GM23338 (cell line): ENCODE measurements at regions not wholly inside any gene's neighbourhood (a gene's known extent, or its start where the extent isn't known, plus 50 kb on each side); places are given as distances from the start of the nearest gene placed in this dataset.

Experiments
- ATAC-seq: fragments of 200-7000 bp; cut with Tn5 transposase; 3 replicates; pipeline ENCODE4 v1.9.1; 2020
- DNase-seq: peaks from one replicate; pipeline ENCODE4 v3.0.0-alpha.2; 2015; ENCODE audit warnings: low spot score
- H2AFZ ChIP-seq: fragments of 200-600 bp; sonication (generic); 2 replicates; pipeline ENCODE4 v1.8.0; 2016; ENCODE audit warnings: antibody characterized with exemption, mild to moderate bottlenecking, moderate library complexity
- H3F3A ChIP-seq: fragments of 200-600 bp; sonication (generic); replicated peaks from 2 replicates; pipeline ENCODE4 v1.8.0; 2017; ENCODE audit warnings: antibody characterized with exemption, mixed run types, low read depth
- H3K27ac ChIP-seq: fragments of 200-600 bp; sonication (generic); 2 replicates; pipeline ENCODE4 v1.6.1; 2016; ENCODE audit warnings: low read depth
- H3K27me3 ChIP-seq: fragments of 200-600 bp; sonication (generic); 2 replicates; pipeline ENCODE4 v1.8.0; 2016; ENCODE audit warnings: mild to moderate bottlenecking, mixed run types, moderate library complexity; ENCODE audit not compliant: insufficient read depth
- H3K36me3 ChIP-seq: fragments of 200-600 bp; sonication (generic); 2 replicates; pipeline ENCODE4 v1.8.0; 2016; ENCODE audit warnings: mild to moderate bottlenecking; ENCODE audit not compliant: insufficient read depth
- H3K4me1 ChIP-seq: fragments of 200-600 bp; sonication (generic); 2 replicates; pipeline ENCODE4 v1.8.0; 2016; ENCODE audit warnings: mild to moderate bottlenecking, moderate library complexity; ENCODE audit not compliant: insufficient read depth
- H3K4me2 ChIP-seq: fragments of 200-600 bp; sonication (generic); 2 replicates; pipeline ENCODE4 v1.7.1; 2017; ENCODE audit warnings: mixed run types
- H3K4me3 ChIP-seq: fragments of 200-600 bp; sonication (generic); 2 replicates; pipeline ENCODE4 v1.6.1; 2016; ENCODE audit warnings: mixed run types
- H3K79me2 ChIP-seq: fragments of 200-600 bp; sonication (generic); replicated peaks from 2 replicates; pipeline ENCODE4 v1.8.0; 2017; ENCODE audit warnings: mild to moderate bottlenecking; ENCODE audit not compliant: insufficient read depth
- H3K9me2 ChIP-seq: fragments of 200-600 bp; sonication (generic); 2 replicates; pipeline ENCODE4 v1.8.0; 2017; ENCODE audit not compliant: insufficient read depth
- H4K20me1 ChIP-seq: fragments of 200-600 bp; sonication (generic); replicated peaks from 2 replicates; pipeline ENCODE4 v1.8.0; 2017; ENCODE audit warnings: mild to moderate bottlenecking; ENCODE audit not compliant: insufficient read depth
- H3K27ac Mint-ChIP-seq: 2 replicates; pipeline ENCODE4 v1.8.0; 2020; ENCODE audit warnings: inconsistent platforms, mild to moderate bottlenecking, moderate library complexity, mixed read lengths
- H3K27me3 Mint-ChIP-seq: 3 replicates; pipeline ENCODE4 v1.8.0; 2022; ENCODE audit warnings: low read depth, mild to moderate bottlenecking, moderate library complexity, mixed read lengths, inconsistent platforms; ENCODE audit not compliant: insufficient read depth, poor library complexity
- H3K36me3 Mint-ChIP-seq: 3 replicates; pipeline ENCODE4 v1.8.0; 2021; ENCODE audit warnings: low read depth, mild to moderate bottlenecking, inconsistent platforms, moderate library complexity, mixed read lengths
- H3K4me1 Mint-ChIP-seq: 3 replicates; pipeline ENCODE4 v1.8.0; 2020; ENCODE audit warnings: mild to moderate bottlenecking, inconsistent platforms, mixed read lengths
- H3K4me3 Mint-ChIP-seq: 3 replicates; pipeline ENCODE4 v1.8.0; 2021; ENCODE audit warnings: moderate library complexity, mild to moderate bottlenecking, inconsistent platforms, mixed read lengths
- H3K9me3 Mint-ChIP-seq: 3 replicates; pipeline ENCODE4 v1.8.0; 2020; ENCODE audit warnings: moderate library complexity, mild to moderate bottlenecking, inconsistent platforms, mixed read lengths
- CREB1 ChIP-seq: fragments of 250-450 bp; sonication (Bioruptor Pico); IDR thresholded peaks from 2 replicates; pipeline ENCODE4 v1.5.0; 2020; ENCODE audit warnings: low read depth, mild to moderate bottlenecking, moderate library complexity
- CTCF ChIP-seq, 2 experiments: fragments of 200-600 bp in 1 of 2; sonication (generic) in 1 of 2; conservative IDR thresholded peaks; 2 replicates each; pipeline versions ENCODE4 v1.5.1 to v1.6.1; 2016 to 2017; ENCODE audit warnings: antibody characterized with exemption in 2 of 2, low read depth in 2 of 2, mild to moderate bottlenecking in 2 of 2, moderate library complexity in 1 of 2
- ETS1 ChIP-seq: IDR thresholded peaks from 2 replicates; pipeline ENCODE4 v1.6.1; 2016; ENCODE audit warnings: antibody characterized with exemption
- EZH2 ChIP-seq: fragments of 200-600 bp; sonication (generic); IDR thresholded peaks from one replicate; pipeline ENCODE4 v1.8.0; 2017; ENCODE audit warnings: antibody characterized with exemption, mild to moderate bottlenecking, low read depth; ENCODE audit not compliant: unreplicated experiment
- EZH2phosphoT487 ChIP-seq: fragments of 200-600 bp; sonication (generic); IDR thresholded peaks from one replicate; pipeline ENCODE4 v1.8.1; 2018; ENCODE audit warnings: antibody characterized with exemption; ENCODE audit not compliant: unreplicated experiment
- JUNB ChIP-seq: IDR thresholded peaks from one replicate; pipeline ENCODE4 v1.6.1; 2016; ENCODE audit warnings: antibody characterized with exemption; ENCODE audit not compliant: unreplicated experiment
- NANOG ChIP-seq: IDR thresholded peaks from 2 replicates; pipeline ENCODE4 v1.6.1; 2016; ENCODE audit warnings: antibody characterized with exemption, borderline replicate concordance
- POLR2AphosphoS5 ChIP-seq: IDR thresholded peaks from 2 replicates; pipeline ENCODE4 v1.6.1; 2016; ENCODE audit warnings: antibody characterized with exemption, low read depth
- REST ChIP-seq: IDR thresholded peaks from one replicate; pipeline ENCODE4 v1.6.1; 2018; ENCODE audit warnings: antibody characterized with exemption; ENCODE audit not compliant: unreplicated experiment
- STAT1 ChIP-seq: IDR thresholded peaks from one replicate; pipeline ENCODE4 v1.6.1; 2016; ENCODE audit warnings: antibody characterized with exemption; ENCODE audit not compliant: unreplicated experiment
- ZNF114 ChIP-seq: fragments of 250-450 bp; sonication (Bioruptor Pico); IDR thresholded peaks from 2 replicates; pipeline ENCODE4 v1.5.0; 2020; ENCODE audit warnings: mild to moderate bottlenecking, moderate library complexity
- ZNF331 ChIP-seq: fragments of 250-450 bp; sonication (Bioruptor Pico); IDR thresholded peaks from 2 replicates; pipeline ENCODE4 v1.5.0; 2020; ENCODE audit warnings: low read depth, mild to moderate bottlenecking, moderate library complexity

- H3F3A ChIP-seq = no peaks in the 10 kb centered on the region
- H3K4me2 ChIP-seq = no peak overlapping the region
- peaks cover 4% of the 10 kb centered on the region; the same call in 1 of the 2 replicates for H3K9me2 ChIP-seq
- H3K27me3 ChIP-seq = no peaks in the 10 kb centered on the region
- H3K79me2 ChIP-seq = no peaks in the 10 kb centered on the region
- H2AFZ ChIP-seq = no peak overlapping the region
- Mint-ChIP-seq H3K27ac (no peak overlapping the region), H3K4me3 (no peak overlapping the region), H3K36me3 (no peaks in the 10 kb centered on the region), H3K27me3 (no peaks in the 10 kb centered on the region), H3K9me3 (no peaks in the 10 kb centered on the region; the same call in 2 of the 3 replicates), H3K4me1 (peaks cover 16% of the 10 kb centered on the region)
- H3K4me3 ChIP-seq = no peak overlapping the region
- H4K20me1 ChIP-seq = no peaks in the 10 kb centered on the region
- no peaks in the 10 kb centered on the region for H3K36me3 ChIP-seq
- peaks cover 20% of the 10 kb centered on the region for H3K4me1 ChIP-seq
- ATAC-seq (no peak), DNase-seq (no peak)
- H3K27ac ChIP-seq = no peak overlapping the region
- no peak for TF ChIP-seq ZNF114 (CRISPR knock-in tag)
- TF ChIP-seq CREB1 = no peak
- TF ChIP-seq REST = no peak
- TF ChIP-seq STAT1 = no peak
- no peak for TF ChIP-seq EZH2
- TF ChIP-seq JUNB = no peak
- no peak for TF ChIP-seq EZH2phosphoT487
Observed at GRCh38 chr2:12253167-12253778, 463.5 kb upstream of the TRIB2 start.

- ATAC-seq = no peak
- no peak overlapping the region for H3K4me2 ChIP-seq
- H3K9me3 Mint-ChIP-seq = no peaks in the 10 kb centered on the region; the same call in 2 of the 3 replicates
- TF ChIP-seq ETS1 (no peak), CREB1 (no peak), JUNB (no peak), REST (no peak), EZH2phosphoT487 (no peak), ZNF331 (no peak), EZH2 (no peak), POLR2AphosphoS5 (no peak), ZNF114 (CRISPR knock-in tag) (no peak), NANOG (no peak), CTCF (conservative IDR thresholded peaks at IDR 0.05; ENCODE audit: low read depth in 2 of 2) (no peak), STAT1 (no peak)
Observed at GRCh38 chr2:12254280-12254860, 462.4 kb upstream of the TRIB2 start.

More at GRCh38 chr2:12254280-12254860, 462.4 kb upstream of the TRIB2 start:
- no peaks in the 10 kb centered on the region for H3K36me3 Mint-ChIP-seq
- DNase-seq = no peak
- no peak overlapping the region for H3K4me3 ChIP-seq
- no peaks in the 10 kb centered on the region for H3K36me3 ChIP-seq
- H4K20me1 ChIP-seq = no peaks in the 10 kb centered on the region
- H3K27me3 ChIP-seq = no peaks in the 10 kb centered on the region
- no peak overlapping the region for H3K27ac Mint-ChIP-seq
- no peaks in the 10 kb centered on the region for H3F3A ChIP-seq
- peaks cover 20% of the 10 kb centered on the region for H3K4me1 ChIP-seq
- H2AFZ ChIP-seq = no peak overlapping the region
- peaks cover 16% of the 10 kb centered on the region for H3K4me1 Mint-ChIP-seq
- no peaks in the 10 kb centered on the region for H3K27me3 Mint-ChIP-seq
- H3K4me3 Mint-ChIP-seq = no peak overlapping the region
- H3K79me2 ChIP-seq = no peaks in the 10 kb centered on the region
- H3K27ac ChIP-seq = no peak overlapping the region
- H3K9me2 ChIP-seq = peaks cover 4% of the 10 kb centered on the region; the same call in 1 of the 2 replicates
